ENCODE measurements at regions not wholly inside any gene's neighbourhood (a gene's known extent, or its start where the extent isn't known, plus 50 kb on each side); places are given as distances from the start of the nearest gene placed in this dataset.
A peak's percentile ranks its signal among the peaks of the same experiment; 100 is the strongest.

- Histone ChIP-seq H3K4me2 (replicated peaks; ENCODE audit: extremely low read depth, low read length, poor library complexity, severe bottlenecking) (no peak overlapping the region), H3K79me2 (ENCODE audit: insufficient read depth, low read length) (no peaks in the 10 kb centered on the region), H2AFZ (ENCODE audit: insufficient read depth, low read depth, low read length, poor library complexity, severe bottlenecking) (peak overlapping the region; percentile 44), H3K9ac (ENCODE audit: insufficient read depth, low read length, poor library complexity, severe bottlenecking) (no peak overlapping the region), H3K36me3 (replicated peaks in 1 of 2; ENCODE audit: control insufficient read depth in 1 of 2, insufficient read depth in 2 of 2, low read length in 2 of 2) (no peaks in the 10 kb centered on the region), H3K4me3 (replicated peaks in 1 of 3; ENCODE audit: low read depth in 2 of 3, low read length in 3 of 3) (no peak overlapping the region), H3K4me1 (ENCODE audit: control insufficient read depth in 1 of 2, insufficient read depth in 2 of 2, low read length in 2 of 2) (peaks cover 30 to 33% of the 10 kb centered on the region in 2 donors), H3K9me3 (replicated peaks in 1 of 2; ENCODE audit: control insufficient read depth in 1 of 2, insufficient read depth in 1 of 2, low read length in 2 of 2) (no peaks in the 10 kb centered on the region), H4K20me1 (ENCODE audit: insufficient read depth, low read length) (no peaks in the 10 kb centered on the region), H3K27me3 (ENCODE audit: control insufficient read depth in 2 of 2, insufficient read depth in 2 of 2, low read length in 2 of 2) (no peaks in the 10 kb centered on the region), H3K27ac (ENCODE audit: low read depth in 1 of 2, low read length in 2 of 2) (peak overlapping the region in 1 of 2 donors; percentile 51)
- no peak for DNase-seq
- intact Hi-C loops (cut with micrococcal nuclease), result no loop called here
- Mint-ChIP-seq H3K4me3 (peak overlapping the region in 1 of 2 donors; percentile 17), H3K36me3 (no peaks in the 10 kb centered on the region), H3K27me3 (ENCODE audit: low read depth in 3 of 3) (no peaks in the 10 kb centered on the region), H3K4me1 (peaks cover 34% of the 10 kb centered on the region), H3K9me3 (peaks cover 0 to 2% (median 0%) of the 10 kb centered on the region in 7 donors), H3K27ac (peak overlapping the region in 6 of 7 donors; percentile 22 to 72 (median 62))
- no peak for TF ChIP-seq CTCF (IDR thresholded peaks at IDR 0.05)
- WGBS (ENCODE audit: insufficient coverage), result 32% methylated on average over 4 of the region's 7 CpGs
Observed at GRCh38 chr11:88420165-88420791, 82.7 kb upstream of the CTSC start.

GRCh38 chr11:88418508-88418907 is 81.0 kb upstream of the CTSC start:
- no peaks in the 10 kb centered on the region for H3K27me3 Mint-ChIP-seq (ENCODE audit: low read depth in 3 of 3)
- intact Hi-C loops (cut with micrococcal nuclease), result no loop called here

More at GRCh38 chr11:88418508-88418907, 81.0 kb upstream of the CTSC start:
- Mint-ChIP-seq H3K4me3 (no peak overlapping the region), H3K9me3 (peaks cover 0 to 2% (median 0%) of the 10 kb centered on the region in 7 donors), H3K27ac (peak overlapping the region in 1 of 7 donors; percentile 62), H3K36me3 (no peaks in the 10 kb centered on the region), H3K4me1 (peaks cover 48% of the 10 kb centered on the region)
- Histone ChIP-seq H3K36me3 (replicated peaks in 1 of 2; ENCODE audit: control insufficient read depth in 1 of 2, insufficient read depth in 2 of 2, low read length in 2 of 2) (no peaks in the 10 kb centered on the region), H4K20me1 (ENCODE audit: insufficient read depth, low read length) (no peaks in the 10 kb centered on the region), H3K9ac (ENCODE audit: insufficient read depth, low read length, poor library complexity, severe bottlenecking) (no peak overlapping the region), H3K9me3 (replicated peaks in 1 of 2; ENCODE audit: control insufficient read depth in 1 of 2, insufficient read depth in 1 of 2, low read length in 2 of 2) (no peaks in the 10 kb centered on the region), H3K4me3 (replicated peaks in 1 of 3; ENCODE audit: low read depth in 2 of 3, low read length in 3 of 3) (no peak overlapping the region), H3K27ac (ENCODE audit: low read depth in 1 of 2, low read length in 2 of 2) (no peak overlapping the region), H3K79me2 (ENCODE audit: insufficient read depth, low read length) (no peaks in the 10 kb centered on the region), H2AFZ (ENCODE audit: insufficient read depth, low read depth, low read length, poor library complexity, severe bottlenecking) (no peak overlapping the region), H3K27me3 (ENCODE audit: control insufficient read depth in 2 of 2, insufficient read depth in 2 of 2, low read length in 2 of 2) (no peaks in the 10 kb centered on the region), H3K4me1 (ENCODE audit: control insufficient read depth in 1 of 2, insufficient read depth in 2 of 2, low read length in 2 of 2) (peaks cover 42 to 49% of the 10 kb centered on the region in 2 donors), H3K4me2 (replicated peaks; ENCODE audit: extremely low read depth, low read length, poor library complexity, severe bottlenecking) (no peak overlapping the region)
- DNase-seq, result no peak
- TF ChIP-seq CTCF (IDR thresholded peaks at IDR 0.05), result no peak
- WGBS (ENCODE audit: insufficient coverage), result no CpG with 5 or more reads among the region's 3 CpGs
